Endodermal cell (in vitro differentiated cells): ENCODE measurements at regions not wholly inside any gene's neighbourhood (a gene's known extent, or its start where the extent isn't known, plus 50 kb on each side); places are given as distances from the start of the nearest gene placed in this dataset.

Source experiments
- DNase-seq: peaks from one replicate; pipeline ENCODE4 v3.0.0-alpha.2; 2017
- H3K27ac ChIP-seq: 2 replicates; pipeline ENCODE4 v1.5.1; 2013; ENCODE audit warnings: mild to moderate bottlenecking, low read depth, low read length, moderate library complexity
- H3K27me3 ChIP-seq: 2 replicates; pipeline ENCODE4 v1.6.1; 2013; ENCODE audit warnings: mild to moderate bottlenecking, low read length, moderate library complexity; ENCODE audit not compliant: insufficient read depth, control insufficient read depth, poor library complexity, severe bottlenecking
- H3K36me3 ChIP-seq: 2 replicates; pipeline ENCODE4 v1.7.0; 2013; ENCODE audit warnings: mild to moderate bottlenecking, low read length, moderate library complexity; ENCODE audit not compliant: control insufficient read depth, insufficient read depth
- H3K4me1 ChIP-seq: one replicate; pipeline ENCODE4 v1.7.0; 2013; ENCODE audit warnings: low read length; ENCODE audit not compliant: control insufficient read depth, insufficient read depth
- H3K4me3 ChIP-seq: 2 replicates; pipeline ENCODE4 v1.5.1; 2013; ENCODE audit warnings: mild to moderate bottlenecking, low read length, moderate library complexity
- H3K9ac ChIP-seq: 2 replicates; pipeline ENCODE4 v1.6.1; 2013; ENCODE audit warnings: mild to moderate bottlenecking, low read length, moderate library complexity; ENCODE audit not compliant: poor library complexity, severe bottlenecking; ENCODE audit errors: extremely low read depth
- H3K9me3 ChIP-seq: 2 replicates; pipeline ENCODE4 v1.6.1; 2013; ENCODE audit warnings: mild to moderate bottlenecking, low read length, moderate library complexity; ENCODE audit not compliant: control insufficient read depth
- H3K27ac Mint-ChIP-seq: 2 replicates; pipeline ENCODE4 v1.8.0; 2020; ENCODE audit warnings: mixed read lengths
- H3K27me3 Mint-ChIP-seq: 2 replicates; pipeline ENCODE4 v1.8.0; 2021; ENCODE audit warnings: mild to moderate bottlenecking, mixed read lengths; ENCODE audit not compliant: insufficient read depth
- H3K36me3 Mint-ChIP-seq: 2 replicates; pipeline ENCODE4 v1.8.0; 2020; ENCODE audit warnings: low read depth, mixed read lengths
- H3K4me1 Mint-ChIP-seq: 2 replicates; pipeline ENCODE4 v1.8.0; 2020; ENCODE audit warnings: mixed read lengths
- H3K4me3 Mint-ChIP-seq: 2 replicates; pipeline ENCODE4 v1.8.0; 2020; ENCODE audit warnings: mild to moderate bottlenecking, moderate library complexity, mixed read lengths
- H3K9me3 Mint-ChIP-seq: 2 replicates; pipeline ENCODE4 v1.8.0; 2020; ENCODE audit warnings: mild to moderate bottlenecking, mixed read lengths
- WGBS, 2 experiments: methylation state at CpG; one replicate each; pipeline versions ENCODE4 v1.1.5 to v1.1.7; 2013; ENCODE audit warnings: missing lambda C conversion rate in 2 of 2, mixed read lengths in 1 of 2; ENCODE audit not compliant: insufficient coverage in 1 of 2, insufficient read length in 1 of 2; 5-methylcytosine and 5-hydroxymethylcytosine counted together
- TF ChIP-seq, protein P1 (sequence below): fragments of 200-600 bp; sonication (generic); conservative IDR thresholded peaks from 2 replicates; pipeline ENCODE4 v1.5.0; 2021; ENCODE audit warnings: antibody characterized with exemption, mild to moderate bottlenecking

DNA sequence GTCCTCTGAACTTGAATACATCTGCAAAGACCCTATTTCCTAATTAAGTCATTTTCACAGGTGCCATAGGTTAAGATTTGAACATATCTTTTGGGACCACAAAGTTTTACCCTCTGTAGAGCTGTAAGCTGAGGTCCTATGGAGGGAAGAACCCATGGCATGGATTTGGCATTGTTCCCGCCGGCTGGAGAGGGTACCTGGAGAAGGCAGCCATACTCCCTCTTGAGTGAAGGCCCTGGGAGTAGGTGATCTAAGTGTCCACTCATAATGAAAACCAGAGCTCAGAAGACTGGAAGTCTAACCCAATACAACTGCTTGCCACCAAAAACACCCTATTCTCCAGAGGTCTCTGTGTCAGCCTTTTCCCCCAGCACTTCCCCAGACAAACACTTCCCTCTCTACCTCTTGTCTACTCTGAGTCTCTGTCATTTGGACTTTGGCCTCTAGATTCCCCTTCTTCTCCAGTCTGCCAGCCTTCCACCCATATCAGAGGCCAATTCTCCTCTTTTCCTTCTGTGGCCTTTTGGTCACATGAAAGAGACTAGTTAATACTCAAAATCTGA, 363.9 kb downstream of the MAFB start:
- H3K4me3 Mint-ChIP-seq: no peak overlapping the region
- DNase-seq: no peak
- WGBS, 2 experiments: 97% methylated on average over 2 of the region's 2 CpGs; no CpG with 5 or more reads in 1 of the 2 experiments

GRCh38 chr20:40323361-40323794, 365.7 kb downstream of the MAFB start:
- WGBS, 2 experiments: 80 to 85% methylated on average over 2 to 5 of the region's 5 CpGs
- no peaks in the 10 kb centered on the region for H3K36me3 Mint-ChIP-seq
- H3K9ac ChIP-seq: no peak overlapping the region
- no peak overlapping the region for H3K4me3 ChIP-seq
- no peak overlapping the region for H3K27ac Mint-ChIP-seq
- H3K27me3 ChIP-seq: no peaks in the 10 kb centered on the region
- H3K36me3 ChIP-seq: no peaks in the 10 kb centered on the region
- H3K27ac ChIP-seq: no peak overlapping the region
- no peak overlapping the region for H3K4me3 Mint-ChIP-seq
- DNase-seq: no peak
- H3K9me3 Mint-ChIP-seq: no peaks in the 10 kb centered on the region
- TF ChIP-seq, protein P1, sequence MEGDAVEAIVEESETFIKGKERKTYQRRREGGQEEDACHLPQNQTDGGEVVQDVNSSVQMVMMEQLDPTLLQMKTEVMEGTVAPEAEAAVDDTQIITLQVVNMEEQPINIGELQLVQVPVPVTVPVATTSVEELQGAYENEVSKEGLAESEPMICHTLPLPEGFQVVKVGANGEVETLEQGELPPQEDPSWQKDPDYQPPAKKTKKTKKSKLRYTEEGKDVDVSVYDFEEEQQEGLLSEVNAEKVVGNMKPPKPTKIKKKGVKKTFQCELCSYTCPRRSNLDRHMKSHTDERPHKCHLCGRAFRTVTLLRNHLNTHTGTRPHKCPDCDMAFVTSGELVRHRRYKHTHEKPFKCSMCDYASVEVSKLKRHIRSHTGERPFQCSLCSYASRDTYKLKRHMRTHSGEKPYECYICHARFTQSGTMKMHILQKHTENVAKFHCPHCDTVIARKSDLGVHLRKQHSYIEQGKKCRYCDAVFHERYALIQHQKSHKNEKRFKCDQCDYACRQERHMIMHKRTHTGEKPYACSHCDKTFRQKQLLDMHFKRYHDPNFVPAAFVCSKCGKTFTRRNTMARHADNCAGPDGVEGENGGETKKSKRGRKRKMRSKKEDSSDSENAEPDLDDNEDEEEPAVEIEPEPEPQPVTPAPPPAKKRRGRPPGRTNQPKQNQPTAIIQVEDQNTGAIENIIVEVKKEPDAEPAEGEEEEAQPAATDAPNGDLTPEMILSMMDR: no peak
- H3K4me1 ChIP-seq: no peaks in the 10 kb centered on the region
- peaks cover 18% of the 10 kb centered on the region for H3K4me1 Mint-ChIP-seq
- peaks cover 5% of the 10 kb centered on the region for H3K27me3 Mint-ChIP-seq
- H3K9me3 ChIP-seq: no peaks in the 10 kb centered on the region

More for the DNA sequence above, 363.9 kb downstream of the MAFB start:
- H3K9me3 Mint-ChIP-seq: no peaks in the 10 kb centered on the region
- Histone ChIP-seq H3K9ac (no peak overlapping the region), H3K4me3 (no peak overlapping the region), H3K9me3 (no peaks in the 10 kb centered on the region), H3K27me3 (no peaks in the 10 kb centered on the region), H3K27ac (no peak overlapping the region), H3K4me1 (no peaks in the 10 kb centered on the region), H3K36me3 (no peaks in the 10 kb centered on the region)
- no peaks in the 10 kb centered on the region for H3K36me3 Mint-ChIP-seq
- peaks cover 18% of the 10 kb centered on the region for H3K4me1 Mint-ChIP-seq
- H3K27ac Mint-ChIP-seq: no peak overlapping the region
- H3K27me3 Mint-ChIP-seq: no peaks in the 10 kb centered on the region
- TF ChIP-seq, protein P1: no peak

GRCh38 chr20:40322941-40323340, 366.1 kb downstream of the MAFB start:
- no peak for DNase-seq
- Mint-ChIP-seq H3K36me3 (no peaks in the 10 kb centered on the region), H3K4me1 (peaks cover 21% of the 10 kb centered on the region), H3K27me3 (peaks cover 5% of the 10 kb centered on the region), H3K9me3 (no peaks in the 10 kb centered on the region), H3K27ac (no peak overlapping the region), H3K4me3 (no peak overlapping the region)
- peaks cover 1% of the 10 kb centered on the region for H3K4me1 ChIP-seq
- H3K9ac ChIP-seq: no peak overlapping the region
- H3K4me3 ChIP-seq: no peak overlapping the region
- H3K9me3 ChIP-seq: no peaks in the 10 kb centered on the region
- no peaks in the 10 kb centered on the region for H3K36me3 ChIP-seq
- no peaks in the 10 kb centered on the region for H3K27me3 ChIP-seq
- H3K27ac ChIP-seq: no peak overlapping the region
- TF ChIP-seq, protein P1: no peak
- WGBS, 2 experiments: no CpG with 5 or more reads among the region's 1 CpG
